Astrocyte of the hippocampus (primary cell): ENCODE measurements at regions not wholly inside any gene's neighbourhood (a gene's known extent, or its start where the extent isn't known, plus 50 kb on each side); places are given as distances from the start of the nearest gene placed in this dataset.

Experiments used
- DNase-seq: peaks from one replicate; pipeline ENCODE4 v3.0.0; 2011; ENCODE audit warnings: low read depth, low spot score

DNA sequence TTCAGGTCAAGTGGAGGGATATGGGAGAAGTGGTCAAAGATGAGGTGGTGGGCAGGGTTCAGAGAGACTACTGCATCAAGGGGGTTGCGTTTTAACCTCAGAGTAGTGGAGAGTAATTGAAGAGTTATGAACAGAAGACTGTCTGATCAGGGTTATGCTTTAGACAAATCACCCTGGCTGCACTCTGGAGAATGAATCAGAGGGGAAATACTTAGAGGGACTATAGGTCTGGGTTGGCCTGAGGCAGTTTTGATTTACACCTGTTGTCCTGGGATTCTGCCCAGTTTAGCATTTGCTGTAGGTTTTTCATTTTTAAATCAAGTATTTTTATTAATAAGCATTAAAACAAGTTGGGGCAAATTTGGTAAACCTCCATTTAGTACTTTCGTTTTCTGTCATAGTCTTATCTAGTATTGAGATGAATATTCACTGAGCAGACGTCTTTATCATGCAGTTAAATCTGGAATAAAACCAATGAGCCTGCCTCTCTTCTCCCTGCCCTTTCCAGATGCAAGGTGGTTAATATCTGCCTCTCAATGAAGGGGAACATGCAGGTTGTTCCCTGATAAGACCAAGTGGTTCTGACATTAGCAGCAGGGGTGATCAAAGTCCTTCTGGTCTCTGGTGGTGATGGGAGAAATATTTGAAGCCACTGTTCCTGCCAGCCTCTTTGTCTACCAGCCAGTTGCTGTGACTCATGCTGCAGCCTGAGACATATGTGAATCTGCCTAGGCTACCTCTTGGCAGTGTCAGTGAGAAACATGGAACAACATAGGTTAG, 116.0 kb upstream of the RPS6KA3 start:
- no peak for DNase-seq

GRCh38 chrX:20382082-20382481, 115.4 kb upstream of the RPS6KA3 start:
- DNase-seq, result no peak

- no peak for DNase-seq
Observed at GRCh38 chrX:20378233-20378920, 111.7 kb upstream of the RPS6KA3 start.

- no peak for DNase-seq
Observed at GRCh38 chrX:20374900-20375438, 108.3 kb upstream of the RPS6KA3 start.

DNA sequence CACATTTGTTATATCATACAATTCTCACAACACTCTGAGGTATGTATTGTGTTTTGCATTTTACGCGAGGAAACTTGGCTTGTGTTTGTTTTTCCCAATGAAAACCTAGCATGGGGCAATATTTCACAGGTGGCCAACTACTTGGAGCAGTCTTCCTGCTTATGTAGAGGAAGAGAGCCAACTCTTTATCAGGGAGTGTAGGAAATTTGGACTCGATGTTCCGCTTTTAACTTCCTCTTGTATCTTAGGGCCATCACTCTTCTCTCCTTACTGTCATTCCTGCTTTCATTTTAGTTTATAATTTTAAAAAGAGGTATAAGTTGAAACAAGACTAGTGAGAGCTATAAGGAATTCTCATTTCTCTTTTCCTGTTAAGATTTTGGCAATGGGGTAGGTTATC, 107.7 kb upstream of the RPS6KA3 start:
- DNase-seq, result no peak

DNA sequence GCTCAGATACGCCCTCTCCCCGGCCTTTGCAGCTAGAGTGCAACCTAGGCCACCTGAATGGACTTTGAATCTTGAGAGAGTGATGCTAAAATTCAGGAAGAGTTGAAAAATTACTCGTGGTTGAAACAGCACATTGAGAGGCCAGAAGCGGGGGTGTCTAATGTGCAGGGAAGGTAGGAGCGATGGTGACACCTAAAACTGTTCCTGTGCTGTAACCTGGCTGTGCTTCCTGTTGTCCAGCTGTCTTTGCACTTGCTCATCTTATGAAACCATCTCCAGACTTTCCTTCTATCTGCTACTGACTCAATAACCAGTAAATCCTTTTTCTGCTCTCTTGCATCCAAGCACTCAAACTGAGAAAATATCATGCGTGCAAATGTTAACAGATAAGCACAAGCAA, 106.4 kb upstream of the RPS6KA3 start:
- no peak for DNase-seq

- peak; percentile 56 for DNase-seq
Observed at GRCh38 chrX:20372533-20372932, 105.8 kb upstream of the RPS6KA3 start.

- DNase-seq, result no peak
Observed at GRCh38 chrX:20369468-20369867, 102.8 kb upstream of the RPS6KA3 start.

- DNase-seq, result no peak
Observed at GRCh38 chrX:20364238-20364637, 97.5 kb upstream of the RPS6KA3 start.

DNA sequence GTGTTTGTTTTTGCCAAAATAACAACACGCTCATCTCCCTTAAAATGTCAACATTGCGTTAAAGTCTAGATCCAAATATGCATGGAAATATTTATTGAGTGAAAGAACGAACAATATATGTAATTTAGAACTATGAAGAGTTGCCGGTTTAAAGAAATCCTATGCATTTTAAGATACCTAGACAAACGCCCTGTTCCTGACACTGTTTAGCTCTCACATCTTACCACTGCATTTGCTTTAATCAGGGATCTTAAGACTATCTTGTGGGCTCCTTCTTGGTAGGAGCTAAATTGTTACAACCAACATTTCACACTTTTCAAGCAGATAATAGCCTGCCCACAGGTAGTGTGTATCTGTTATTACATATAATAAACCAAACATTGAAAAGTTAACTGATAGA, 96.6 kb upstream of the RPS6KA3 start:
- no peak for DNase-seq

- DNase-seq, result peak; percentile 58
Observed at GRCh38 chrX:20362268-20363267, 95.9 kb upstream of the RPS6KA3 start.

GRCh38 chrX:20361890-20362262, 95.2 kb upstream of the RPS6KA3 start:
- peak; percentile 63 for DNase-seq

GRCh38 chrX:20361081-20361889, 94.6 kb upstream of the RPS6KA3 start:
- DNase-seq, result peak; percentile 45

DNA sequence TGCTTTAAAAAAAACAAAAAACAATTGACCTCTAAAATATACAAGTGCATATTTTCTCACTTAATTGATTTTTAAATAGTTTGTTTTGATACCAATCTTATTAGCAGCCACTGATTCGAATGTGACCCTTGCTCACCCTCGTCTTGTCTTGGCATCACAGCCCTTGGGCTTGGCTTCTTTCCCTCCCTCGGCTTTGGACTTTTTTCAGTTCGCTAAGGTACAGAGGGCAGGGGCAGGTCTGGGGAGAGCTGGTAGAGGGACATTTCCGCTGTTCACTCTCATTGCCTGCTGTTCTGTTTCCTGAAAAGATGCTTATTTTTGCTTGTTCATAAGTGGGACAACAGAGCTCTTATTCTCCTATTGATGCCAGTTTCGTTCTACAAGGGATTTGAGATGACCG, 88.5 kb upstream of the RPS6KA3 start:
- no peak for DNase-seq

- no peak for DNase-seq
Observed at GRCh38 chrX:20354505-20354904, 87.8 kb upstream of the RPS6KA3 start.

GRCh38 chrX:20352935-20353336, 86.2 kb upstream of the RPS6KA3 start:
- no peak for DNase-seq

GRCh38 chrX:20352504-20352903, 85.8 kb upstream of the RPS6KA3 start:
- no peak for DNase-seq

DNA sequence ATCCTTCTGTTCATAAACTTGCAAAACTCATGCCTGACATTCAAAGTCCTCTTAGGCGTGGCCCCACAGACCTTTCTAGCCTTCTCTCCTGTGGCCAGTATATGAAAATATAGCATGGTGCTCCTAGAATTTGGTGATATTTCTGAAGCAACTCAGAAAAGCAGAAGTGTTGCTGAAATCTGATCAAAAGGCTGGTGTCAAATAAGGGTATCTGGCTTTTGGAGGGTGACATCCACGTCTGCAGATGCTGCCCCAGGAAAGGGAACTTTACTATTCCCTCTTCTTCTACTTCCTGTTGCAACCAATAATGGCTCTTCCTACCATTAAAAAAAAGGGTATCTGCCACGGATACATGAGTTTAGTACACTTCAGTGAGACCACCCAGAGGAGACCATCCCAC, 83.9 kb upstream of the RPS6KA3 start:
- no peak for DNase-seq

GRCh38 chrX:20348139-20348538, 81.4 kb upstream of the RPS6KA3 start:
- no peak for DNase-seq

- no peak for DNase-seq
Observed at GRCh38 chrX:20347481-20347880, 80.8 kb upstream of the RPS6KA3 start.

DNA sequence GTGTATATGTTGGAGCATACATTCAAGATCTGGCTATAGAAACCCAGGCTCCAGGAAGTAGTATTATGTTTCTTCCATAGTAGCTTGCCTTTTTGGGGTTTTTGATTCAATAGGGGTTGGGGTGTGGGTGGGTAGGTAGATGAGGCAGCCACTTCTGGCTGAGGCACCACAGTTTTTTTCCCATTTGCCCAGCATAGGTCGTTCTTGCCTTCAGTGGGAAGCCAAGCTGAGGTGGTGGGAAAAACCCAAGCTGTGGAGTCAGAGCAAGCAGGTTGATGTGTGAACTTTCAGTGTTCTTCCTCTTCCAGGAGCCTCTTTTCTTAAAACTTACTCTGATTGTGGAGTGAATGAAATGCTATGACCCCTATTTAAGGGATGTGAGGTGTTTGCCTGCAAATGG, 67.0 kb upstream of the RPS6KA3 start:
- DNase-seq, result no peak
